IMR-90 (cell line): ENCODE measurements at regions not wholly inside any gene's neighbourhood (a gene's known extent, or its start where the extent isn't known, plus 50 kb on each side); places are given as distances from the start of the nearest gene placed in this dataset.

Experiments
- ATAC-seq: fragments of 200-7000 bp; cut with Tn5 transposase; 2 replicates; pipeline ENCODE4 v1.9.1; 2020; ENCODE audit warnings: low read depth, mild to moderate bottlenecking, moderate library complexity
- BruUV-seq: library from RNA; stranded (reverse); fragments of 400-500 nt; replicated peaks from 2 replicates; lab custom pipeline; 2021; lab: Mats Ljungman, UMichigan
- CTCF ChIA-PET: fragments of 300-600 bp; formaldehyde crosslinking; extraction: SDS; loops from one replicate; lab custom pipeline; 2021; ENCODE audit warnings: antibody characterized with exemption; lab: Yijun Ruan, JAX
- POLR2A ChIA-PET: fragments of 300-600 bp; sonication (Branson Sonifier 250); formaldehyde crosslinking; loops from one replicate; lab custom pipeline; 2022; ENCODE audit warnings: antibody characterized with exemption; ENCODE audit not compliant: unreplicated experiment; lab: Charles Lee
- DNase-seq: peaks from one replicate; pipeline ENCODE4 v3.0.0; 2013
- H2AFZ ChIP-seq: replicated peaks from 2 replicates; pipeline ENCODE3; 2013; ENCODE audit warnings: low read length, mild to moderate bottlenecking; ENCODE audit not compliant: poor library complexity
- H2AK5ac ChIP-seq: 2 replicates; pipeline ENCODE4 v1.6.1; 2013; ENCODE audit warnings: low read depth, low read length, inconsistent platforms
- H2AK9ac ChIP-seq: replicated peaks from 2 replicates; pipeline ENCODE3; 2013; ENCODE audit warnings: mild to moderate bottlenecking, low read depth, low read length, moderate library complexity; ENCODE audit not compliant: poor library complexity
- H2BK120ac ChIP-seq: 2 replicates; pipeline ENCODE4 v1.6.1; 2013; ENCODE audit warnings: low read depth, low read length, inconsistent platforms
- H2BK15ac ChIP-seq: 3 replicates; pipeline ENCODE4 v1.6.1; 2013; ENCODE audit warnings: low read depth, low read length, inconsistent platforms
- H2BK20ac ChIP-seq: 2 replicates; pipeline ENCODE4 v1.6.1; 2013; ENCODE audit warnings: low read depth, mild to moderate bottlenecking, inconsistent platforms, low read length, moderate library complexity
- H2BK5ac ChIP-seq: 2 replicates; pipeline ENCODE4 v1.6.1; 2013; ENCODE audit warnings: mild to moderate bottlenecking, low read depth, low read length, inconsistent platforms; ENCODE audit not compliant: poor library complexity, severe bottlenecking
- H3K14ac ChIP-seq: replicated peaks from 2 replicates; pipeline ENCODE4 v1.6.1; 2013; ENCODE audit warnings: low read depth, low read length, inconsistent platforms
- H3K18ac ChIP-seq: 2 replicates; pipeline ENCODE4 v1.6.1; 2013; ENCODE audit warnings: low read depth, low read length, control low read depth
- H3K23ac ChIP-seq: 2 replicates; pipeline ENCODE4 v1.6.1; 2013; ENCODE audit warnings: low read depth, low read length, inconsistent platforms
- H3K27ac ChIP-seq: 2 replicates; pipeline ENCODE4 v1.5.1; 2013; ENCODE audit warnings: mild to moderate bottlenecking, control low read depth, low read length; ENCODE audit not compliant: insufficient read depth
- H3K27me3 ChIP-seq: 2 replicates; pipeline ENCODE4 v1.6.1; 2013; ENCODE audit warnings: low read length; ENCODE audit not compliant: control insufficient read depth, insufficient read depth
- H3K36me3 ChIP-seq: 2 replicates; pipeline ENCODE4 v1.6.1; 2013; ENCODE audit warnings: low read length, mixed read lengths; ENCODE audit not compliant: control insufficient read depth, insufficient read depth
- H3K4ac ChIP-seq: 2 replicates; pipeline ENCODE4 v1.6.1; 2013; ENCODE audit warnings: low read depth, low read length, inconsistent platforms
- H3K4me1 ChIP-seq: 2 replicates; pipeline ENCODE4 v1.6.1; 2013; ENCODE audit warnings: low read length, mixed read lengths; ENCODE audit not compliant: control insufficient read depth, insufficient read depth
- H3K4me2 ChIP-seq: 2 replicates; pipeline ENCODE4 v1.6.1; 2013; ENCODE audit warnings: low read depth, mild to moderate bottlenecking, control low read depth, low read length, moderate library complexity
- H3K4me3 ChIP-seq: 2 replicates; pipeline ENCODE4 v1.5.1; 2013; ENCODE audit warnings: low read depth, mild to moderate bottlenecking, control low read depth, low read length, moderate library complexity; ENCODE audit not compliant: insufficient read depth
- H3K56ac ChIP-seq: 2 replicates; pipeline ENCODE4 v1.6.1; 2013; ENCODE audit warnings: low read length, inconsistent platforms; ENCODE audit not compliant: insufficient read depth; ENCODE audit errors: extremely low read depth
- H3K79me1 ChIP-seq, 2 experiments: 2 replicates each; pipeline ENCODE4 v1.6.1; 2013; ENCODE audit warnings: low read length in 2 of 2, inconsistent platforms in 1 of 2, low read depth in 1 of 2
- H3K9ac ChIP-seq: 2 replicates; pipeline ENCODE4 v1.6.1; 2013; ENCODE audit warnings: low read depth, low read length, control low read depth
- H3K9me1 ChIP-seq: 2 replicates; pipeline ENCODE4 v1.6.1; 2013; ENCODE audit warnings: low read length, inconsistent platforms; ENCODE audit not compliant: insufficient read depth
- H3K9me3 ChIP-seq: 2 replicates; pipeline ENCODE4 v1.6.1; 2013; ENCODE audit warnings: low read length; ENCODE audit not compliant: control insufficient read depth, insufficient read depth
- H4K20me1 ChIP-seq: 2 replicates; pipeline ENCODE4 v1.6.1; 2013; ENCODE audit warnings: low read length, inconsistent platforms; ENCODE audit not compliant: insufficient read depth
- H4K5ac ChIP-seq: 2 replicates; pipeline ENCODE4 v1.6.1; 2013; ENCODE audit warnings: mild to moderate bottlenecking, low read depth, low read length, control low read depth
- H4K8ac ChIP-seq, 2 experiments: 2 replicates each; pipeline ENCODE4 v1.6.1; 2013; ENCODE audit warnings: low read depth in 2 of 2, low read length in 2 of 2, control low read depth in 1 of 2, inconsistent platforms in 1 of 2
- H4K91ac ChIP-seq: 2 replicates; pipeline ENCODE4 v1.6.1; 2013; ENCODE audit warnings: low read depth, low read length, inconsistent platforms; ENCODE audit not compliant: insufficient read depth
- WGBS, 2 experiments: methylation state at CpG; one replicate each; pipeline versions ENCODE4 v1.1.5 to v1.1.7; 2013; ENCODE audit warnings: missing lambda C conversion rate in 2 of 2; ENCODE audit not compliant: insufficient read length in 1 of 2; ENCODE audit errors: extremely low coverage in 2 of 2; 5-methylcytosine and 5-hydroxymethylcytosine counted together
- dilution Hi-C: fragments of 300-500 bp; cut with HindIII; formaldehyde crosslinking; loops from one replicate; pipeline ENCODE4 v1.14.3; 2018; ENCODE audit warnings: low sequenced_read_pairs; ENCODE audit not compliant: unreplicated experiment
- in situ Hi-C: fragments of 300-500 bp; cut with MboI; formaldehyde crosslinking; loops from 3 replicates; pipeline ENCODE4 v1.14.3; 2019; ENCODE audit warnings: low sequenced_read_pairs, inconsistent platforms, mixed read lengths
- intact Hi-C: fragments of 100-400 bp; cut with micrococcal nuclease; formaldehyde crosslinking; loops from 2 replicates; pipeline ENCODE4 v1.10.0; 2022
- TF ChIP-seq, protein P1 (sequence below): conservative IDR thresholded peaks from 2 replicates; pipeline ENCODE4 v1.5.1; 2012; ENCODE audit warnings: mild to moderate bottlenecking, low read depth, low read length, improper control_type of control experiment

DNA sequence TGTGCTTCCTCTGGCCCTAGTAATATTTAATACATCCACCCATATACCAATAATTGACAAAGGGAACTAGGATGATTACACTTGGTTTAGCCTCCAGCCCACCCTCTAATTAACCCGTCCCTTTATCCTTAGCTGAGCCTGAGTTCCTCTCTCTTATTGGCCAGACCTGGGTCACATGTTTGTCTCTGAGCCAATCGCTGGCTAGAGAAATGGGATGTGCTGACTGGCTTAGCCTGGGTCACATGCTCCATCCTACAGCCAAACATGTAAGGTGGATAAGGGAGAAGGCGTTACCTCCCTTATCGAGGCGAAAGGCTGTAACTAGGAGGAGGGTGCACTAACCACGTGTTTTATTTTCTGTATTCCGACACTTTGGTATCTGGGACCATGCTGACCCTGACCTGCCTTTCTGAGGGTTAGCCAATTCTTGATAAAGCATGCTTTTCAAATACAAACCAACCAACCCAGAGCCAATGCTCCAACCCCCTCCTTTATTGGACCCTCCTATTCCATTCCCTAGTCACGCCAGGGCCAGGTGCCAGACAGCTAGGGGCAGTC is 262.7 kb downstream of the PREX1 start:
- Histone ChIP-seq H2BK20ac (no peak overlapping the region), H3K9me1 (no peaks in the 10 kb centered on the region), H3K9ac (no peak overlapping the region), H2BK120ac (no peak overlapping the region), H2AK9ac (no peak overlapping the region), H2AK5ac (no peak overlapping the region), H3K36me3 (no peaks in the 10 kb centered on the region), H4K5ac (no peak overlapping the region), H3K4me2 (no peak overlapping the region), H2AFZ (no peak overlapping the region), H4K20me1 (no peaks in the 10 kb centered on the region), H2BK5ac (no peak overlapping the region), H3K14ac (no peak overlapping the region), H4K8ac (no peak overlapping the region), H3K79me1 (no peaks in the 10 kb centered on the region), H3K4me1 (no peaks in the 10 kb centered on the region), H3K56ac (no peak overlapping the region), H3K27me3 (peaks cover 5% of the 10 kb centered on the region), H4K91ac (no peak overlapping the region), H2BK15ac (no peak overlapping the region), H3K9me3 (no peaks in the 10 kb centered on the region; the same call in 1 of the 2 replicates), H3K4me3 (no peak overlapping the region), H3K18ac (no peak overlapping the region), H3K23ac (no peak overlapping the region), H3K27ac (no peak overlapping the region), H3K4ac (no peak overlapping the region)
- in situ Hi-C loops (no loop called here), dilution Hi-C loops (no loop called here), intact Hi-C loops (no loop called here)
- 29% methylated on average over 4 of the region's 8 CpGs; no CpG with 5 or more reads in 1 of the 2 experiments for WGBS, 2 experiments
- ATAC-seq (no peak), DNase-seq (no peak)
- POLR2A ChIA-PET = no interaction called here
- TF ChIP-seq, protein P1, sequence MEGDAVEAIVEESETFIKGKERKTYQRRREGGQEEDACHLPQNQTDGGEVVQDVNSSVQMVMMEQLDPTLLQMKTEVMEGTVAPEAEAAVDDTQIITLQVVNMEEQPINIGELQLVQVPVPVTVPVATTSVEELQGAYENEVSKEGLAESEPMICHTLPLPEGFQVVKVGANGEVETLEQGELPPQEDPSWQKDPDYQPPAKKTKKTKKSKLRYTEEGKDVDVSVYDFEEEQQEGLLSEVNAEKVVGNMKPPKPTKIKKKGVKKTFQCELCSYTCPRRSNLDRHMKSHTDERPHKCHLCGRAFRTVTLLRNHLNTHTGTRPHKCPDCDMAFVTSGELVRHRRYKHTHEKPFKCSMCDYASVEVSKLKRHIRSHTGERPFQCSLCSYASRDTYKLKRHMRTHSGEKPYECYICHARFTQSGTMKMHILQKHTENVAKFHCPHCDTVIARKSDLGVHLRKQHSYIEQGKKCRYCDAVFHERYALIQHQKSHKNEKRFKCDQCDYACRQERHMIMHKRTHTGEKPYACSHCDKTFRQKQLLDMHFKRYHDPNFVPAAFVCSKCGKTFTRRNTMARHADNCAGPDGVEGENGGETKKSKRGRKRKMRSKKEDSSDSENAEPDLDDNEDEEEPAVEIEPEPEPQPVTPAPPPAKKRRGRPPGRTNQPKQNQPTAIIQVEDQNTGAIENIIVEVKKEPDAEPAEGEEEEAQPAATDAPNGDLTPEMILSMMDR = no peak
- CTCF ChIA-PET = no interaction called here
- BruUV-seq = no TSS peak
